Epithelial cell of esophagus (primary cell): ENCODE measurements at regions not wholly inside any gene's neighbourhood (a gene's known extent, or its start where the extent isn't known, plus 50 kb on each side); places are given as distances from the start of the nearest gene placed in this dataset.

Experiments used
- DNase-seq: peaks from one replicate; pipeline ENCODE4 v3.0.0; 2010; ENCODE audit warnings: low read depth
- H3K4me3 ChIP-seq: 2 replicates; pipeline ENCODE4 v1.5.1; 2011; ENCODE audit warnings: mild to moderate bottlenecking, low read length, control low read depth
- CTCF ChIP-seq: IDR thresholded peaks from 2 replicates; pipeline ENCODE4 v1.5.1; 2011; ENCODE audit warnings: low read depth, mild to moderate bottlenecking, low read length, control low read depth, inconsistent platforms; ENCODE audit not compliant: insufficient read depth; ENCODE audit errors: missing control alignments

GRCh38 chr15:96076350-96076749 lies 254.2 kb upstream of the NR2F2 start:
- TF ChIP-seq CTCF, result no peak
- H3K4me3 ChIP-seq, result no peak overlapping the region
- DNase-seq, result no peak

- TF ChIP-seq CTCF, result no peak
- no peak overlapping the region for H3K4me3 ChIP-seq
- no peak for DNase-seq
Observed at GRCh38 chr15:96079041-96079440, 251.5 kb upstream of the NR2F2 start.

GRCh38 chr15:96079882-96080281 lies 250.6 kb upstream of the NR2F2 start:
- DNase-seq, result no peak
- no peak for TF ChIP-seq CTCF
- H3K4me3 ChIP-seq, result no peak overlapping the region

GRCh38 chr15:96086164-96086563 lies 244.3 kb upstream of the NR2F2 start:
- no peak for TF ChIP-seq CTCF
- H3K4me3 ChIP-seq, result no peak overlapping the region
- DNase-seq, result no peak

- no peak for DNase-seq
- no peak for TF ChIP-seq CTCF
- no peak overlapping the region for H3K4me3 ChIP-seq
Observed at GRCh38 chr15:96087180-96087884, 243.2 kb upstream of the NR2F2 start.

- H3K4me3 ChIP-seq, result no peak overlapping the region
- no peak for DNase-seq
- TF ChIP-seq CTCF, result no peak
Observed at GRCh38 chr15:96088650-96089049, 241.8 kb upstream of the NR2F2 start.

- no peak overlapping the region for H3K4me3 ChIP-seq
- TF ChIP-seq CTCF, result no peak
- DNase-seq, result no peak
Observed at GRCh38 chr15:96089405-96090058, 241.0 kb upstream of the NR2F2 start.
